K562 (cell line): ENCODE measurements at regions not wholly inside any gene's neighbourhood (a gene's known extent, or its start where the extent isn't known, plus 50 kb on each side); places are given as distances from the start of the nearest gene placed in this dataset.

Experiments used
- KLF1 ChIP-seq: fragments of 450-650 bp; IDR thresholded peaks from 2 replicates; pipeline ENCODE4 v1.6.1; 2016; ENCODE audit warnings: missing genetic modification characterization, missing compliant biosample characterization
- MIER1 ChIP-seq: fragments of 450-650 bp; IDR thresholded peaks from 2 replicates; pipeline ENCODE4 v1.6.1; 2016; ENCODE audit warnings: antibody characterized with exemption, mild to moderate bottlenecking, low read depth
- MTA3 ChIP-seq: fragments of 450-650 bp; formaldehyde crosslinking; IDR thresholded peaks from 2 replicates; pipeline ENCODE4 v1.6.1; 2017; ENCODE audit warnings: mild to moderate bottlenecking, borderline replicate concordance
- TRIM28 ChIP-seq: fragments of 450-650 bp; IDR thresholded peaks from 2 replicates; pipeline ENCODE4 v1.6.1; 2017
- TF ChIP-seq, protein P1 (sequence below): sonication (generic); formaldehyde crosslinking; IDR thresholded peaks from 2 replicates; pipeline ENCODE4 v1.8.0; 2023; ENCODE audit warnings: missing genetic modification reagents, mild to moderate bottlenecking, borderline replicate concordance
- TF ChIP-seq, protein P2 (sequence below): fragments of 250-450 bp; sonication (Bioruptor Pico); IDR thresholded peaks from 2 replicates; pipeline ENCODE4 v1.8.0; 2021; ENCODE audit warnings: mild to moderate bottlenecking, moderate library complexity

DNA sequence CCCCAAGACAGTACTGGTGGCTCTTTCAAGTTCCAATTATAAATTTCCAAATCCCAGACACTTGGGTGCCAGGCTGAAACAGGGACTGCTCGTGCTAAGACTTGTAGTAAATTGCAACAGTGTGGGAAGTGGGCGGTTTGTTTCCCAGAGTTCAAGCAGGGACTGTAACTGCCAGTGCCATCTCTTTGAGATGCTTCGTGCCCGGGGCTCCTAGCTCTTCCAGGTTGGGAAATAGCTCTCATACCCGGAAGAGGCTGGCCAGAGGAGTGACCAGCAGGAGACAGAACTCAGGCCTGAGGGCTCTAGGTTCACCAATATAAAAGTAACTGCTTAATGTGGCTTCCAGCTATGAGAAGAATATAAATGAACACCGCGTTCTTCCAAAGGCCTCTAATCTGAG is 54.0 kb upstream of the NEO1 start (continued):
- TF ChIP-seq TRIM28 (no peak), MIER1 (no peak), MTA3 (no peak), KLF1 (tag) (no peak)
- TF ChIP-seq, protein P1, sequence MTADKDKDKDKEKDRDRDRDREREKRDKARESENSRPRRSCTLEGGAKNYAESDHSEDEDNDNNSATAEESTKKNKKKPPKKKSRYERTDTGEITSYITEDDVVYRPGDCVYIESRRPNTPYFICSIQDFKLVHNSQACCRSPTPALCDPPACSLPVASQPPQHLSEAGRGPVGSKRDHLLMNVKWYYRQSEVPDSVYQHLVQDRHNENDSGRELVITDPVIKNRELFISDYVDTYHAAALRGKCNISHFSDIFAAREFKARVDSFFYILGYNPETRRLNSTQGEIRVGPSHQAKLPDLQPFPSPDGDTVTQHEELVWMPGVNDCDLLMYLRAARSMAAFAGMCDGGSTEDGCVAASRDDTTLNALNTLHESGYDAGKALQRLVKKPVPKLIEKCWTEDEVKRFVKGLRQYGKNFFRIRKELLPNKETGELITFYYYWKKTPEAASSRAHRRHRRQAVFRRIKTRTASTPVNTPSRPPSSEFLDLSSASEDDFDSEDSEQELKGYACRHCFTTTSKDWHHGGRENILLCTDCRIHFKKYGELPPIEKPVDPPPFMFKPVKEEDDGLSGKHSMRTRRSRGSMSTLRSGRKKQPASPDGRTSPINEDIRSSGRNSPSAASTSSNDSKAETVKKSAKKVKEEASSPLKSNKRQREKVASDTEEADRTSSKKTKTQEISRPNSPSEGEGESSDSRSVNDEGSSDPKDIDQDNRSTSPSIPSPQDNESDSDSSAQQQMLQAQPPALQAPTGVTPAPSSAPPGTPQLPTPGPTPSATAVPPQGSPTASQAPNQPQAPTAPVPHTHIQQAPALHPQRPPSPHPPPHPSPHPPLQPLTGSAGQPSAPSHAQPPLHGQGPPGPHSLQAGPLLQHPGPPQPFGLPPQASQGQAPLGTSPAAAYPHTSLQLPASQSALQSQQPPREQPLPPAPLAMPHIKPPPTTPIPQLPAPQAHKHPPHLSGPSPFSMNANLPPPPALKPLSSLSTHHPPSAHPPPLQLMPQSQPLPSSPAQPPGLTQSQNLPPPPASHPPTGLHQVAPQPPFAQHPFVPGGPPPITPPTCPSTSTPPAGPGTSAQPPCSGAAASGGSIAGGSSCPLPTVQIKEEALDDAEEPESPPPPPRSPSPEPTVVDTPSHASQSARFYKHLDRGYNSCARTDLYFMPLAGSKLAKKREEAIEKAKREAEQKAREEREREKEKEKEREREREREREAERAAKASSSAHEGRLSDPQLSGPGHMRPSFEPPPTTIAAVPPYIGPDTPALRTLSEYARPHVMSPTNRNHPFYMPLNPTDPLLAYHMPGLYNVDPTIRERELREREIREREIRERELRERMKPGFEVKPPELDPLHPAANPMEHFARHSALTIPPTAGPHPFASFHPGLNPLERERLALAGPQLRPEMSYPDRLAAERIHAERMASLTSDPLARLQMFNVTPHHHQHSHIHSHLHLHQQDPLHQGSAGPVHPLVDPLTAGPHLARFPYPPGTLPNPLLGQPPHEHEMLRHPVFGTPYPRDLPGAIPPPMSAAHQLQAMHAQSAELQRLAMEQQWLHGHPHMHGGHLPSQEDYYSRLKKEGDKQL (CRISPR knock-in tag), result no peak
- TF ChIP-seq, protein P2, sequence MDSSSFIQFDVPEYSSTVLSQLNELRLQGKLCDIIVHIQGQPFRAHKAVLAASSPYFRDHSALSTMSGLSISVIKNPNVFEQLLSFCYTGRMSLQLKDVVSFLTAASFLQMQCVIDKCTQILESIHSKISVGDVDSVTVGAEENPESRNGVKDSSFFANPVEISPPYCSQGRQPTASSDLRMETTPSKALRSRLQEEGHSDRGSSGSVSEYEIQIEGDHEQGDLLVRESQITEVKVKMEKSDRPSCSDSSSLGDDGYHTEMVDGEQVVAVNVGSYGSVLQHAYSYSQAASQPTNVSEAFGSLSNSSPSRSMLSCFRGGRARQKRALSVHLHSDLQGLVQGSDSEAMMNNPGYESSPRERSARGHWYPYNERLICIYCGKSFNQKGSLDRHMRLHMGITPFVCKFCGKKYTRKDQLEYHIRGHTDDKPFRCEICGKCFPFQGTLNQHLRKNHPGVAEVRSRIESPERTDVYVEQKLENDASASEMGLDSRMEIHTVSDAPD (CRISPR knock-in tag), result no peak
- TF ChIP-seq, all 486 proteins: peak for 0
